ENCODE measurements at regions not wholly inside any gene's neighbourhood (a gene's known extent, or its start where the extent isn't known, plus 50 kb on each side); places are given as distances from the start of the nearest gene placed in this dataset.

DNA sequence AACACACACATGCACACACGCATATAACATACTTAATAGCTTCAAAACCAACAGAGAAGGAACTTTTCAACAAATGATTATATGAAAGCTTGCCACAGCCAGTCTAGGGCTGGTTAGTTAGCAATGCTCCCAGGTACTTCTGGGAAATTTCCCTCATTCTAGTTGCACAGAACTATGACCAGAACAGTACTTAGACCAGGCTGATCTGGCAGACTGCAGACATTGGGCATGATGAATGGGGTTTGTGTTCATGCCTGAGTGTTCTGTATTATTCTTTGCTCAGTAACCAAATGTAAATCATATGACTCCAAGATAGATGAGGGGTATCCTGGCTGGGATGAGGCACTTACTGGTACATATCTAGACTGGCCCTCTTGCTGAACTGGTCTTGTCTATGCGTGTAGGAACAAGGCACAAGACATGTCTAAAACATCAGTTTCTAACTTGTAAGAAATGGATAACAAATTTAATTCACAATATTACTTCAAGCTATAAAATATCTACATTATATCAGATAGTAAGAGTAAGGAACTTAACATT lies 50.3 kb upstream of the GEMIN8 start:
- Histone ChIP-seq H3K4me1 (ENCODE audit: control insufficient read depth in 5 of 5, insufficient read depth in 5 of 5, low read length in 5 of 5) (no peaks in the 10 kb centered on the region), H3K27me3 (ENCODE audit: control insufficient read depth in 3 of 3, insufficient read depth in 3 of 3, low read length in 2 of 3) (peaks cover 8 to 40% (median 9%) of the 10 kb centered on the region in 3 donors), H3K27ac (ENCODE audit: low read depth in 1 of 2, low read length in 1 of 2) (no peak overlapping the region), H3K4me3 (no peak overlapping the region), H3K9ac (ENCODE audit: insufficient read depth in 1 of 2, low read length in 2 of 2) (no peak overlapping the region), H3K36me3 (ENCODE audit: control insufficient read depth in 4 of 4, insufficient read depth in 4 of 4, low read length in 4 of 4) (no peaks in the 10 kb centered on the region), H3K9me3 (ENCODE audit: control insufficient read depth in 4 of 4, insufficient read depth in 3 of 4, low read length in 3 of 4) (no peaks in the 10 kb centered on the region)
- ATAC-seq (ENCODE audit: insufficient read depth, low FRiP score) (no peak), DNase-seq (no peak)
- TF ChIP-seq, protein P1, sequence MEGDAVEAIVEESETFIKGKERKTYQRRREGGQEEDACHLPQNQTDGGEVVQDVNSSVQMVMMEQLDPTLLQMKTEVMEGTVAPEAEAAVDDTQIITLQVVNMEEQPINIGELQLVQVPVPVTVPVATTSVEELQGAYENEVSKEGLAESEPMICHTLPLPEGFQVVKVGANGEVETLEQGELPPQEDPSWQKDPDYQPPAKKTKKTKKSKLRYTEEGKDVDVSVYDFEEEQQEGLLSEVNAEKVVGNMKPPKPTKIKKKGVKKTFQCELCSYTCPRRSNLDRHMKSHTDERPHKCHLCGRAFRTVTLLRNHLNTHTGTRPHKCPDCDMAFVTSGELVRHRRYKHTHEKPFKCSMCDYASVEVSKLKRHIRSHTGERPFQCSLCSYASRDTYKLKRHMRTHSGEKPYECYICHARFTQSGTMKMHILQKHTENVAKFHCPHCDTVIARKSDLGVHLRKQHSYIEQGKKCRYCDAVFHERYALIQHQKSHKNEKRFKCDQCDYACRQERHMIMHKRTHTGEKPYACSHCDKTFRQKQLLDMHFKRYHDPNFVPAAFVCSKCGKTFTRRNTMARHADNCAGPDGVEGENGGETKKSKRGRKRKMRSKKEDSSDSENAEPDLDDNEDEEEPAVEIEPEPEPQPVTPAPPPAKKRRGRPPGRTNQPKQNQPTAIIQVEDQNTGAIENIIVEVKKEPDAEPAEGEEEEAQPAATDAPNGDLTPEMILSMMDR (IDR thresholded peaks at IDR 0.05; ENCODE audit: control extremely low read depth, extremely low read depth): no peak
- 65 to 90% methylated on average over 2 of the region's 2 CpGs for WGBS, 2 donors

All from lung (tissue), 11 donors.